MM.1S (cell line): ENCODE measurements at regions not wholly inside any gene's neighbourhood (a gene's known extent, or its start where the extent isn't known, plus 50 kb on each side); places are given as distances from the start of the nearest gene placed in this dataset.

Source experiments
- DNase-seq: peaks from one replicate; pipeline ENCODE4 v3.0.0-alpha.2; 2015
- H2AFZ ChIP-seq: fragments of 300-600 bp; sonication (generic); 2 replicates; pipeline ENCODE4 v1.6.0; 2016; ENCODE audit warnings: antibody characterized with exemption, low read length
- H3F3A ChIP-seq: fragments of 300-600 bp; sonication (generic); 2 replicates; pipeline ENCODE4 v1.6.1; 2016; ENCODE audit warnings: mild to moderate bottlenecking, antibody characterized with exemption, low read length, moderate library complexity, mixed read lengths; ENCODE audit not compliant: insufficient read depth
- H3K27ac ChIP-seq: fragments of 300-600 bp; sonication (generic); 2 replicates; pipeline ENCODE4 v1.5.1; 2016; ENCODE audit warnings: mild to moderate bottlenecking, low read length
- H3K27me3 ChIP-seq: fragments of 300-600 bp; sonication (generic); replicated peaks from 2 replicates; pipeline ENCODE4 v1.6.0; 2016; ENCODE audit warnings: low read length; ENCODE audit not compliant: insufficient read depth
- H3K36me3 ChIP-seq: fragments of 300-600 bp; sonication (generic); replicated peaks from 2 replicates; pipeline ENCODE4 v1.6.1; 2016; ENCODE audit warnings: mild to moderate bottlenecking, low read length, mixed read lengths; ENCODE audit not compliant: insufficient read depth
- H3K4me1 ChIP-seq: fragments of 300-600 bp; sonication (generic); 2 replicates; pipeline ENCODE4 v1.6.1; 2016; ENCODE audit warnings: low read length, mixed read lengths
- H3K4me2 ChIP-seq: fragments of 300-600 bp; sonication (generic); 2 replicates; pipeline ENCODE4 v1.6.0; 2016; ENCODE audit warnings: low read depth, low read length
- H3K4me3 ChIP-seq: fragments of 300-600 bp; sonication (generic); 2 replicates; pipeline ENCODE4 v1.5.1; 2016; ENCODE audit warnings: low read length, mixed read lengths
- H3K79me2 ChIP-seq: fragments of 300-600 bp; sonication (generic); 2 replicates; pipeline ENCODE4 v1.6.1; 2016; ENCODE audit warnings: mixed run types, low read length, mixed read lengths
- H3K9ac ChIP-seq: fragments of 300-600 bp; sonication (generic); 2 replicates; pipeline ENCODE4 v1.6.1; 2016; ENCODE audit warnings: low read length, mixed read lengths
- H3K9me2 ChIP-seq: fragments of 300-600 bp; sonication (generic); replicated peaks from 2 replicates; pipeline ENCODE4 v1.6.1; 2016; ENCODE audit warnings: mild to moderate bottlenecking, low read length, mixed read lengths; ENCODE audit not compliant: insufficient read depth
- H3K9me3 ChIP-seq: fragments of 300-600 bp; sonication (generic); replicated peaks from 2 replicates; pipeline ENCODE4 v1.6.1; 2016; ENCODE audit warnings: mild to moderate bottlenecking, low read length, mixed read lengths; ENCODE audit not compliant: insufficient read depth
- H4K20me1 ChIP-seq: fragments of 300-600 bp; sonication (generic); 2 replicates; pipeline ENCODE4 v1.6.1; 2016; ENCODE audit warnings: mild to moderate bottlenecking, low read length, moderate library complexity, mixed read lengths; ENCODE audit not compliant: insufficient read depth
- CTCF ChIP-seq: fragments of 300-600 bp; sonication (generic); IDR thresholded peaks from 2 replicates; pipeline ENCODE4 v1.5.1; 2016; ENCODE audit warnings: antibody characterized with exemption, low read length, mixed read lengths
- EZH2 ChIP-seq: fragments of 300-600 bp; sonication (generic); optimal IDR thresholded peaks from 2 replicates; pipeline ENCODE3; 2017; ENCODE audit warnings: low read depth, mild to moderate bottlenecking, antibody characterized with exemption, low read length, mixed read lengths
- EZH2phosphoT487 ChIP-seq: fragments of 300-600 bp; sonication (generic); IDR thresholded peaks from 2 replicates; pipeline ENCODE4 v1.6.1; 2018; ENCODE audit warnings: antibody characterized with exemption, low read length

GRCh38 chr11:116637766-116638165 lies 135.0 kb downstream of the BUD13 start:
- Histone ChIP-seq H3K27me3 (no peaks in the 10 kb centered on the region), H3K4me1 (no peaks in the 10 kb centered on the region), H3K36me3 (no peaks in the 10 kb centered on the region), H3K4me2 (no peak overlapping the region), H3K4me3 (no peak overlapping the region), H3K9me2 (no peaks in the 10 kb centered on the region), H4K20me1 (no peaks in the 10 kb centered on the region), H3K79me2 (no peaks in the 10 kb centered on the region), H3K9me3 (no peaks in the 10 kb centered on the region), H2AFZ (no peak overlapping the region), H3K9ac (no peak overlapping the region), H3K27ac (no peak overlapping the region), H3F3A (no peaks in the 10 kb centered on the region)
- no peak for TF ChIP-seq EZH2phosphoT487
- TF ChIP-seq CTCF, result no peak
- DNase-seq, result no peak

DNA sequence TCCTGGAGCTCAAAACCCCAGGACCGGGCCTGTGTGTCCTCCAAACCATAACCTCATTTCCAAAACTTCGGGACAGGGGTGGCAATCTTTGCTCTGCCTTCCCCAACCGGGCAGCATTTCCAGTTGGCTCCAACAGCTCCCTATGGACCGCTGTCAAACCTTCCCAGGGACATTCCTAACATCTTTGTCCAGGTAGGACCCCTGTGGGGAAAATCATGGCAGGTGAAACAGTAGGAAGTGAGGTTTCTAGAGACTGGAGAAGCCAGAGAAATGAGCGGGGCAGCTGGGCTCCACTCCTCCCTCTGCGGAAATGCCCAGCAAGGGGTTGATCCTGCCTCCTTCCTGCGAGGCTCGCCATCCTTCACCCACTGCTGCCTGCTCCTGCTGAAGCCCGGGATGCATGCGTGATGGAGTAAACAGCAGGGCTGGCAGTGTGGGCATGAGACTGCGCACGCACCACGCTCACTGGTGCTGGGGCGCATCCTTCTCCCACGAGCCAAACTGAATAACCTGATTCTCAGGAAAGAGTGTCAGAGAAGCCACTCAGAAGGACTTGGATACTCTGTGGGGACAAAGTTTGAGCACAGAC lies 136.4 kb downstream of the BUD13 start:
- Histone ChIP-seq H3K4me1 (no peaks in the 10 kb centered on the region), H3K27ac (no peak overlapping the region), H3K27me3 (no peaks in the 10 kb centered on the region), H3K4me3 (no peak overlapping the region), H3K9me2 (no peaks in the 10 kb centered on the region), H3K79me2 (no peaks in the 10 kb centered on the region), H3K9ac (no peak overlapping the region), H3F3A (no peaks in the 10 kb centered on the region), H3K9me3 (no peaks in the 10 kb centered on the region), H3K36me3 (no peaks in the 10 kb centered on the region), H2AFZ (no peak overlapping the region), H4K20me1 (no peaks in the 10 kb centered on the region), H3K4me2 (no peak overlapping the region)
- TF ChIP-seq CTCF (no peak), EZH2phosphoT487 (no peak)
- no peak for DNase-seq

DNA sequence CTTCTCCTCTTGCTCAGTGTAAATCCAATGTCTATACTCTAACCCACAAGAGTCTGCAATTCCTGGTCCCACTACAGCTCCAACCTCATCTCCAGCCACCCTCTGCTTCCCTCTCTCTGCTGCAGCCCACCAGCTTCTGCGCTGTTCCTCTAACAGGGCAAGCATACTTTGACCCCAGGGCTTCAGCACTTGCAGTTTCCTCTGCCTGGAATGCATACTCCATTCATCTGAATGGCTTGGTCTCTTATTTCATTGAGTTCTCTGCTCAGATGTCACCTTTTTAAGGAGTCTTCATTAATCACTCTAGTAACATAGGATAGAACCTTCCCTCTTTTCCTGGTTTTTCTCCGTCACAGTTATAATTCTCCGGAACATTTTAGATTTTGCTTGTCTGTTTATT lies 141.6 kb downstream of the BUD13 start:
- TF ChIP-seq EZH2 (no peak), EZH2phosphoT487 (no peak), CTCF (no peak)
- H3K9me3 ChIP-seq, result no peaks in the 10 kb centered on the region

More for the DNA sequence above, 141.6 kb downstream of the BUD13 start:
- Histone ChIP-seq H2AFZ (no peak overlapping the region), H3K4me1 (no peaks in the 10 kb centered on the region), H3K36me3 (no peaks in the 10 kb centered on the region), H3K4me2 (no peak overlapping the region), H3F3A (no peaks in the 10 kb centered on the region), H3K9me2 (no peaks in the 10 kb centered on the region), H3K9ac (no peak overlapping the region), H3K27me3 (no peaks in the 10 kb centered on the region), H3K79me2 (no peaks in the 10 kb centered on the region), H3K4me3 (no peak overlapping the region), H4K20me1 (no peaks in the 10 kb centered on the region), H3K27ac (no peak overlapping the region)
- DNase-seq, result no peak
